ENCODE measurements at regions not wholly inside any gene's neighbourhood (a gene's known extent, or its start where the extent isn't known, plus 50 kb on each side); places are given as distances from the start of the nearest gene placed in this dataset.

GRCh38 chr2:120528693-120529076 lies 182.7 kb downstream of the INHBB start:
- Histone ChIP-seq H3K9ac (ENCODE audit: low read depth, low read length) (no peak overlapping the region), H3K9me3 (ENCODE audit: control insufficient read depth, insufficient read depth, low read length) (no peaks in the 10 kb centered on the region), H3K4me1 (ENCODE audit: insufficient read depth, low read length) (peaks cover 19% of the 10 kb centered on the region), H3K36me3 (ENCODE audit: insufficient read depth, low read length) (no peaks in the 10 kb centered on the region)

- Histone ChIP-seq H3K4me1 (ENCODE audit: insufficient read depth, low read length) (peaks cover 12% of the 10 kb centered on the region), H3K9ac (ENCODE audit: low read depth, low read length) (no peak overlapping the region)
Observed at GRCh38 chr2:120530781-120531180, 184.8 kb downstream of the INHBB start.

GRCh38 chr2:120531365-120531764 lies 185.4 kb downstream of the INHBB start:
- Histone ChIP-seq H3K9me3 (ENCODE audit: control insufficient read depth, insufficient read depth, low read length) (no peaks in the 10 kb centered on the region), H3K9ac (ENCODE audit: low read depth, low read length) (no peak overlapping the region), H3K36me3 (ENCODE audit: insufficient read depth, low read length) (no peaks in the 10 kb centered on the region), H3K4me1 (ENCODE audit: insufficient read depth, low read length) (peaks cover 6% of the 10 kb centered on the region; the same call in 1 of the 2 replicates)

More at GRCh38 chr2:120530781-120531180, 184.8 kb downstream of the INHBB start:
- Histone ChIP-seq H3K9me3 (ENCODE audit: control insufficient read depth, insufficient read depth, low read length) (no peaks in the 10 kb centered on the region), H3K36me3 (ENCODE audit: insufficient read depth, low read length) (no peaks in the 10 kb centered on the region)

GRCh38 chr2:120531863-120532600 lies 186.1 kb downstream of the INHBB start:
- Histone ChIP-seq H3K4me1 (ENCODE audit: insufficient read depth, low read length) (no peaks in the 10 kb centered on the region), H3K9me3 (ENCODE audit: control insufficient read depth, insufficient read depth, low read length) (no peaks in the 10 kb centered on the region), H3K9ac (ENCODE audit: low read depth, low read length) (no peak overlapping the region), H3K36me3 (ENCODE audit: insufficient read depth, low read length) (no peaks in the 10 kb centered on the region)

- Histone ChIP-seq H3K9me3 (ENCODE audit: control insufficient read depth, insufficient read depth, low read length) (no peaks in the 10 kb centered on the region), H3K4me1 (ENCODE audit: insufficient read depth, low read length) (no peaks in the 10 kb centered on the region), H3K36me3 (ENCODE audit: insufficient read depth, low read length) (no peaks in the 10 kb centered on the region), H3K9ac (ENCODE audit: low read depth, low read length) (no peak overlapping the region)
Observed at GRCh38 chr2:120533625-120534024, 187.7 kb downstream of the INHBB start.

GRCh38 chr2:120534457-120534856 lies 188.5 kb downstream of the INHBB start:
- H3K9me3 ChIP-seq (ENCODE audit: control insufficient read depth, insufficient read depth, low read length) = no peaks in the 10 kb centered on the region
- H3K4me1 ChIP-seq (ENCODE audit: insufficient read depth, low read length) = no peaks in the 10 kb centered on the region
- no peak overlapping the region for H3K9ac ChIP-seq (ENCODE audit: low read depth, low read length)
- H3K36me3 ChIP-seq (ENCODE audit: insufficient read depth, low read length) = no peaks in the 10 kb centered on the region

- Histone ChIP-seq H3K4me1 (ENCODE audit: insufficient read depth, low read length) (no peaks in the 10 kb centered on the region), H3K9ac (ENCODE audit: low read depth, low read length) (no peak overlapping the region), H3K36me3 (ENCODE audit: insufficient read depth, low read length) (no peaks in the 10 kb centered on the region), H3K9me3 (ENCODE audit: control insufficient read depth, insufficient read depth, low read length) (no peaks in the 10 kb centered on the region)
Observed at GRCh38 chr2:120535081-120535480, 189.1 kb downstream of the INHBB start.

GRCh38 chr2:120536141-120536540 lies 190.2 kb downstream of the INHBB start:
- Histone ChIP-seq H3K9ac (ENCODE audit: low read depth, low read length) (no peak overlapping the region), H3K4me1 (ENCODE audit: insufficient read depth, low read length) (peaks cover 5% of the 10 kb centered on the region; the same call in 1 of the 2 replicates), H3K9me3 (ENCODE audit: control insufficient read depth, insufficient read depth, low read length) (no peaks in the 10 kb centered on the region), H3K36me3 (ENCODE audit: insufficient read depth, low read length) (no peaks in the 10 kb centered on the region)

GRCh38 chr2:120538691-120539423 lies 192.9 kb downstream of the INHBB start:
- Histone ChIP-seq H3K36me3 (ENCODE audit: insufficient read depth, low read length) (no peaks in the 10 kb centered on the region), H3K9me3 (ENCODE audit: control insufficient read depth, insufficient read depth, low read length) (no peaks in the 10 kb centered on the region), H3K4me1 (ENCODE audit: insufficient read depth, low read length) (peaks cover 5% of the 10 kb centered on the region; the same call in 1 of the 2 replicates), H3K9ac (ENCODE audit: low read depth, low read length) (no peak overlapping the region)

- Histone ChIP-seq H3K9ac (ENCODE audit: low read depth, low read length) (no peak overlapping the region), H3K36me3 (ENCODE audit: insufficient read depth, low read length) (no peaks in the 10 kb centered on the region), H3K9me3 (ENCODE audit: control insufficient read depth, insufficient read depth, low read length) (no peaks in the 10 kb centered on the region), H3K4me1 (ENCODE audit: insufficient read depth, low read length) (peaks cover 5% of the 10 kb centered on the region; the same call in 1 of the 2 replicates)
Observed at GRCh38 chr2:120539424-120539936, 193.5 kb downstream of the INHBB start.

- Histone ChIP-seq H3K4me1 (ENCODE audit: insufficient read depth, low read length) (peaks cover 5% of the 10 kb centered on the region; the same call in 1 of the 2 replicates), H3K9me3 (ENCODE audit: control insufficient read depth, insufficient read depth, low read length) (no peaks in the 10 kb centered on the region), H3K36me3 (ENCODE audit: insufficient read depth, low read length) (no peaks in the 10 kb centered on the region), H3K9ac (ENCODE audit: low read depth, low read length) (no peak overlapping the region)
Observed at GRCh38 chr2:120539937-120540718, 194.2 kb downstream of the INHBB start.

- Histone ChIP-seq H3K9ac (ENCODE audit: low read depth, low read length) (no peak overlapping the region), H3K4me1 (ENCODE audit: insufficient read depth, low read length) (peaks cover 5% of the 10 kb centered on the region), H3K36me3 (ENCODE audit: insufficient read depth, low read length) (no peaks in the 10 kb centered on the region), H3K9me3 (ENCODE audit: control insufficient read depth, insufficient read depth, low read length) (no peaks in the 10 kb centered on the region)
Observed at GRCh38 chr2:120540719-120541552, 194.7 kb upstream of the GLI2 start.

GRCh38 chr2:120541553-120541932 lies 194.1 kb upstream of the GLI2 start:
- peaks cover 5% of the 10 kb centered on the region for H3K4me1 ChIP-seq (ENCODE audit: insufficient read depth, low read length)
- H3K36me3 ChIP-seq (ENCODE audit: insufficient read depth, low read length) = no peaks in the 10 kb centered on the region
- H3K9me3 ChIP-seq (ENCODE audit: control insufficient read depth, insufficient read depth, low read length) = no peaks in the 10 kb centered on the region
- H3K9ac ChIP-seq (ENCODE audit: low read depth, low read length) = no peak overlapping the region
